A549 (cell line): ENCODE measurements at regions not wholly inside any gene's neighbourhood (a gene's known extent, or its start where the extent isn't known, plus 50 kb on each side); places are given as distances from the start of the nearest gene placed in this dataset.

Experiments
- ATAC-seq, 2 experiments: fragments of 200-7000 bp in 1 of 2; fragments of >200 bp in 1 of 2; cut with Nextera tagmentation in 1 of 2; cut with Tn5 transposase in 1 of 2; 3 replicates each; pipeline versions ENCODE4 v1.8.0 to v1.9.1; 2018 to 2020; ENCODE audit warnings: mild to moderate bottlenecking in 1 of 2, moderate library complexity in 1 of 2
- CTCF ChIA-PET: fragments of 300-600 bp; sonication (Branson Sonifier 250); formaldehyde crosslinking; extraction: SDS; loops from one replicate; lab custom pipeline; 2021; ENCODE audit warnings: antibody characterized with exemption, inconsistent platforms; lab: Yijun Ruan, JAX
- POLR2A ChIA-PET: fragments of 350-600 bp; formaldehyde crosslinking; extraction: SDS; loops from one replicate; lab custom pipeline; 2021; ENCODE audit warnings: antibody characterized with exemption, inconsistent platforms; lab: Yijun Ruan, JAX
- DNase-seq, 2 experiments: peaks; one replicate each; pipeline versions ENCODE4 v3.0.0 to v3.0.0-alpha.2; 2011 to 2016; ENCODE audit warnings: low read depth in 1 of 2, low spot score in 1 of 2
- FAIRE-seq: peaks from 2 replicates; lab custom pipeline; 2011; peaks lifted over from hg19 to GRCh38; lab: Jason Lieb, UNC
- H3K27ac ChIP-seq, 2 experiments: fragments of >200 bp; sonication (Bioruptor Twin); formaldehyde crosslinking; 3 replicates each; pipeline ENCODE4 v1.5.1; 2016 to 2017
- H3K4me1 ChIP-seq: fragments of >200 bp; sonication (Bioruptor Twin); formaldehyde crosslinking; 3 replicates; pipeline ENCODE4 v1.6.1; 2016
- H3K4me2 ChIP-seq: fragments of >200 bp; sonication (Bioruptor Twin); formaldehyde crosslinking; 3 replicates; pipeline ENCODE4 v1.6.1; 2016
- H3K4me3 ChIP-seq: fragments of >200 bp; sonication (Bioruptor Twin); formaldehyde crosslinking; 3 replicates; pipeline ENCODE4 v1.5.1; 2016
- H3K9me3 ChIP-seq: fragments of >200 bp; sonication (Bioruptor Twin); formaldehyde crosslinking; 3 replicates; pipeline ENCODE4 v1.6.1; 2016
- BHLHE40 ChIP-seq: IDR thresholded peaks from 2 replicates; pipeline ENCODE4 v1.6.1; 2012; ENCODE audit warnings: low read depth, low read length, inconsistent platforms
- CHD2 ChIP-seq: fragments of 150-350 bp; IDR thresholded peaks from 2 replicates; pipeline ENCODE4 v1.6.1; 2014; ENCODE audit warnings: low read length; ENCODE audit not compliant: partially characterized antibody
- CHD4 ChIP-seq: fragments of 200-600 bp; sonication (generic); IDR thresholded peaks from 2 replicates; pipeline ENCODE4 v1.6.1; 2016; ENCODE audit warnings: antibody characterized with exemption, mild to moderate bottlenecking, borderline replicate concordance
- EHF ChIP-seq: fragments of 250-450 bp; sonication (Bioruptor Pico); IDR thresholded peaks from 2 replicates; pipeline ENCODE4 v1.5.0; 2020; ENCODE audit warnings: mild to moderate bottlenecking
- EHMT2 ChIP-seq: fragments of 200-600 bp; sonication (generic); IDR thresholded peaks from 2 replicates; pipeline ENCODE4 v1.6.1; 2016; ENCODE audit warnings: antibody characterized with exemption, low read depth, mild to moderate bottlenecking, moderate library complexity
- ESRRA ChIP-seq: fragments of 150-350 bp; IDR thresholded peaks from 2 replicates; pipeline ENCODE4 v1.6.1; 2014; ENCODE audit warnings: mild to moderate bottlenecking, low read length, borderline replicate concordance
- FOSB ChIP-seq: fragments of 250-450 bp; sonication (Bioruptor Pico); IDR thresholded peaks from 2 replicates; pipeline ENCODE4 v1.5.0; 2020; ENCODE audit warnings: mild to moderate bottlenecking, moderate library complexity
- GATA3 ChIP-seq: IDR thresholded peaks from 2 replicates; pipeline ENCODE4 v1.6.1; 2012; ENCODE audit warnings: borderline replicate concordance
- HOXA7 ChIP-seq: fragments of 250-450 bp; sonication (Bioruptor Pico); IDR thresholded peaks from 2 replicates; pipeline ENCODE4 v1.5.0; 2020; ENCODE audit warnings: mild to moderate bottlenecking, moderate library complexity
- KDM5A ChIP-seq: fragments of 200-600 bp; sonication (generic); IDR thresholded peaks from 2 replicates; pipeline ENCODE4 v1.6.1; 2016; ENCODE audit warnings: antibody characterized with exemption, mild to moderate bottlenecking
- MAZ ChIP-seq: fragments of 150-350 bp; IDR thresholded peaks from 2 replicates; pipeline ENCODE4 v1.6.1; 2014; ENCODE audit warnings: antibody characterized with exemption, low read depth, low read length, borderline replicate concordance
- MYC ChIP-seq: IDR thresholded peaks from 2 replicates; pipeline ENCODE4 v1.6.1; 2012; ENCODE audit warnings: mild to moderate bottlenecking, inconsistent platforms, low read length, improper control_type of control experiment, borderline replicate concordance
- NFE2L2 ChIP-seq: fragments of 150-350 bp; conservative IDR thresholded peaks from 2 replicates; pipeline ENCODE4 v1.6.1; 2014; ENCODE audit warnings: low read length
- PHF8 ChIP-seq: fragments of 200-600 bp; sonication (generic); IDR thresholded peaks from 2 replicates; pipeline ENCODE4 v1.6.1; 2016; ENCODE audit warnings: low read depth, mild to moderate bottlenecking, antibody characterized with exemption, moderate library complexity, borderline replicate concordance
- POLR2A ChIP-seq: IDR thresholded peaks from 2 replicates; pipeline ENCODE4 v1.6.1; 2012; ENCODE audit warnings: mild to moderate bottlenecking, low read length
- RAD21 ChIP-seq, 2 experiments: fragments of >200 bp in 1 of 2; sonication (Bioruptor Twin) in 1 of 2; formaldehyde crosslinking in 1 of 2; IDR thresholded peaks in 1 of 2; conservative IDR thresholded peaks in 1 of 2; 2 replicates in 1 of 2; 3 replicates in 1 of 2; pipeline ENCODE4 v1.6.1; 2012 to 2018; ENCODE audit warnings: inconsistent platforms in 1 of 2
- RFX5 ChIP-seq: fragments of 450-650 bp; IDR thresholded peaks from 2 replicates; pipeline ENCODE4 v1.7.1; 2014; ENCODE audit warnings: antibody characterized with exemption, mild to moderate bottlenecking, moderate library complexity
- SREBF2 ChIP-seq: fragments of 450-650 bp; IDR thresholded peaks from 2 replicates; pipeline ENCODE4 v1.6.1; 2014; ENCODE audit warnings: mild to moderate bottlenecking, moderate library complexity
- TP53 ChIP-seq: fragments of 250-450 bp; sonication (Bioruptor Pico); IDR thresholded peaks from 2 replicates; pipeline ENCODE4 v1.5.0; 2021; ENCODE audit warnings: mild to moderate bottlenecking, moderate library complexity
- ZFP36 ChIP-seq: fragments of 450-650 bp; IDR thresholded peaks from 2 replicates; pipeline ENCODE4 v1.6.1; 2014; ENCODE audit warnings: borderline replicate concordance; ENCODE audit not compliant: partially characterized antibody
- WGBS: methylation state at CpG from one replicate; pipeline ENCODE4 v1.1.6; 2017; ENCODE audit errors: missing lambda C conversion rate; 5-methylcytosine and 5-hydroxymethylcytosine counted together
- TF ChIP-seq, protein P1 (sequence below): fragments of 450-650 bp; IDR thresholded peaks from 2 replicates; pipeline ENCODE4 v1.6.1; 2014; ENCODE audit warnings: antibody characterized with exemption
- TF ChIP-seq, protein P2 (sequence below): fragments of 250-450 bp; sonication (Bioruptor Pico); IDR thresholded peaks from 2 replicates; pipeline ENCODE4 v1.5.0; 2020; ENCODE audit warnings: low read depth, mild to moderate bottlenecking, moderate library complexity
- TF ChIP-seq, protein P3 (sequence below): fragments of 200-600 bp; sonication (generic); IDR thresholded peaks from 2 replicates; pipeline ENCODE4 v1.6.1; 2016; ENCODE audit warnings: antibody characterized with exemption, mild to moderate bottlenecking, moderate library complexity
- TF ChIP-seq, protein P4 (sequence below): fragments of >200 bp; sonication (Bioruptor Twin); formaldehyde crosslinking; IDR thresholded peaks from 2 replicates; pipeline ENCODE4 v1.6.1; 2016

DNA sequence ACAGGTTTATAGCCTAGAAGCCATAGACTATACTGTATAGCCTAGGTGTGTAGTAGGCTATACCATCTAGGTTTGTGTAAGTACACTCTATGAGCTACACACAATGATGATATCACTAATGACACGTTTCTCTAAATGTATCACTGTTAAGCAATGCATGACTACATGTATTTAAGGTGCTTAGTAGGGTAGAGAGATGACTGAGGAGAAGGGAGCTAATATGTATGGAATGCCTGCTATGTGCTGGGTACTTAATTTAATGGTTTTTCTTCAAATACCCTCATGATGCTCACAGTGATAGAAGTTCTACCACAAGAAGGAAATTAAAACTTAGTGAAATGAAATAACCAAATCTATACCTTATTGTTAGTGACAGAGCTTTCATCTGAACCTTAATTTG, 1785.5 kb downstream of the EFNA5 start:
- ATAC-seq = no peak
- Histone ChIP-seq H3K4me3 (no peak overlapping the region), H3K9me3 (no peaks in the 10 kb centered on the region), H3K4me1 (no peaks in the 10 kb centered on the region), H3K4me2 (no peak overlapping the region), H3K27ac (no peak overlapping the region)
- 0% methylated on average over 1 of the region's 1 CpG for WGBS
- FAIRE-seq = no peak
- CTCF ChIA-PET = no interaction called here
- POLR2A ChIA-PET = no interaction called here
- TF ChIP-seq ZFP36 = no peak
- TF ChIP-seq KDM5A = no peak
- TF ChIP-seq MYC = no peak
- no peak for TF ChIP-seq SREBF2
- no peak for TF ChIP-seq ESRRA
- TF ChIP-seq, protein P1, sequence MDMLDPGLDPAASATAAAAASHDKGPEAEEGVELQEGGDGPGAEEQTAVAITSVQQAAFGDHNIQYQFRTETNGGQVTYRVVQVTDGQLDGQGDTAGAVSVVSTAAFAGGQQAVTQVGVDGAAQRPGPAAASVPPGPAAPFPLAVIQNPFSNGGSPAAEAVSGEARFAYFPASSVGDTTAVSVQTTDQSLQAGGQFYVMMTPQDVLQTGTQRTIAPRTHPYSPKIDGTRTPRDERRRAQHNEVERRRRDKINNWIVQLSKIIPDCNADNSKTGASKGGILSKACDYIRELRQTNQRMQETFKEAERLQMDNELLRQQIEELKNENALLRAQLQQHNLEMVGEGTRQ = no peak
- no peak for TF ChIP-seq EHMT2
- TF ChIP-seq NFE2L2 = no peak
- no peak for TF ChIP-seq CHD2
- TF ChIP-seq HOXA7 (CRISPR knock-in tag) = no peak
- TF ChIP-seq, protein P2, sequence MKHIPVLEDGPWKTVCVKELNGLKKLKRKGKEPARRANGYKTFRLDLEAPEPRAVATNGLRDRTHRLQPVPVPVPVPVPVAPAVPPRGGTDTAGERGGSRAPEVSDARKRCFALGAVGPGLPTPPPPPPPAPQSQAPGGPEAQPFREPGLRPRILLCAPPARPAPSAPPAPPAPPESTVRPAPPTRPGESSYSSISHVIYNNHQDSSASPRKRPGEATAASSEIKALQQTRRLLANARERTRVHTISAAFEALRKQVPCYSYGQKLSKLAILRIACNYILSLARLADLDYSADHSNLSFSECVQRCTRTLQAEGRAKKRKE (CRISPR knock-in tag) = no peak
- no peak for TF ChIP-seq MAZ
- DNase-seq = no peak

DNA sequence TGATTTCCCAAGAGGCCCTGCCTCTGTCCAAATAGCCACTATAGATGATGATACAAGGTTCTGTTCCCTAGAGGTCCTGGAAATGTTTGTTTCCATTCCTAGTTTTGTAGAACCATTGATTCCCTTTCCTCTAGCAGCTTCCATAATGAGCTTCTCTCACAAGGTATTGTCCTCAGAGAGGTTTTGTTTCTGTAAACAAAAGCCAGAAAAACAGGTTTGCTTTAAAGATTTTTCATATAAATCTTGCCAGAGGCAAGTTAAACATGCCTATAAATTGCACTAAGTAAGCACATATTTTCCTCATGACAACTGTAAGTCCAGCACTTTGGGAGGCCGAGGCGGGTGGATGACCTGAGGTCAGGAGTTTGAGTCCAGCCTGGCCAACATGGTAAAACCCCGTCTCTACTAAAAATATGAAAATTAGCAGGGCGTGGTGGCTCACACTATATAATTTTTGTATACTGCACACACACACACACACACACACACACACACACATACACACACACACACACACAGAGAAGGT, 1787.7 kb downstream of the EFNA5 start:
- H3K4me3 ChIP-seq = no peak overlapping the region
- DNase-seq (no peak), ATAC-seq (no peak), FAIRE-seq (no peak)
- ChIA-PET POLR2A (no interaction called here), CTCF (interaction anchor here (0.7 kb wide), 1 partner anchor 236 kb away, joined by 3 read pairs; no protein-coding TSS in a partner anchor)
- WGBS = 46% methylated on average over 4 of the region's 4 CpGs
- H3K9me3 ChIP-seq = no peaks in the 10 kb centered on the region
- H3K4me2 ChIP-seq = no peak overlapping the region
- no peaks in the 10 kb centered on the region for H3K4me1 ChIP-seq
- no peak for TF ChIP-seq RFX5
- TF ChIP-seq GATA3 = no peak
- TF ChIP-seq EHMT2 = no peak
- TF ChIP-seq BHLHE40 = no peak
- TF ChIP-seq TP53 (CRISPR knock-in tag) = no peak
- TF ChIP-seq, protein P3, sequence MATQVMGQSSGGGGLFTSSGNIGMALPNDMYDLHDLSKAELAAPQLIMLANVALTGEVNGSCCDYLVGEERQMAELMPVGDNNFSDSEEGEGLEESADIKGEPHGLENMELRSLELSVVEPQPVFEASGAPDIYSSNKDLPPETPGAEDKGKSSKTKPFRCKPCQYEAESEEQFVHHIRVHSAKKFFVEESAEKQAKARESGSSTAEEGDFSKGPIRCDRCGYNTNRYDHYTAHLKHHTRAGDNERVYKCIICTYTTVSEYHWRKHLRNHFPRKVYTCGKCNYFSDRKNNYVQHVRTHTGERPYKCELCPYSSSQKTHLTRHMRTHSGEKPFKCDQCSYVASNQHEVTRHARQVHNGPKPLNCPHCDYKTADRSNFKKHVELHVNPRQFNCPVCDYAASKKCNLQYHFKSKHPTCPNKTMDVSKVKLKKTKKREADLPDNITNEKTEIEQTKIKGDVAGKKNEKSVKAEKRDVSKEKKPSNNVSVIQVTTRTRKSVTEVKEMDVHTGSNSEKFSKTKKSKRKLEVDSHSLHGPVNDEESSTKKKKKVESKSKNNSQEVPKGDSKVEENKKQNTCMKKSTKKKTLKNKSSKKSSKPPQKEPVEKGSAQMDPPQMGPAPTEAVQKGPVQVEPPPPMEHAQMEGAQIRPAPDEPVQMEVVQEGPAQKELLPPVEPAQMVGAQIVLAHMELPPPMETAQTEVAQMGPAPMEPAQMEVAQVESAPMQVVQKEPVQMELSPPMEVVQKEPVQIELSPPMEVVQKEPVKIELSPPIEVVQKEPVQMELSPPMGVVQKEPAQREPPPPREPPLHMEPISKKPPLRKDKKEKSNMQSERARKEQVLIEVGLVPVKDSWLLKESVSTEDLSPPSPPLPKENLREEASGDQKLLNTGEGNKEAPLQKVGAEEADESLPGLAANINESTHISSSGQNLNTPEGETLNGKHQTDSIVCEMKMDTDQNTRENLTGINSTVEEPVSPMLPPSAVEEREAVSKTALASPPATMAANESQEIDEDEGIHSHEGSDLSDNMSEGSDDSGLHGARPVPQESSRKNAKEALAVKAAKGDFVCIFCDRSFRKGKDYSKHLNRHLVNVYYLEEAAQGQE = no peak
- no peak for TF ChIP-seq FOSB
- TF ChIP-seq EHF (CRISPR knock-in tag) = no peak
- TF ChIP-seq POLR2A = no peak
- no peak for TF ChIP-seq KDM5A
- no peak for TF ChIP-seq HOXA7 (CRISPR knock-in tag)
- TF ChIP-seq RAD21 (conservative IDR thresholded peaks at IDR 0.05 in 1 of 2, IDR thresholded peaks at IDR 0.05 in 1 of 2) = no peak
- TF ChIP-seq, protein P4, sequence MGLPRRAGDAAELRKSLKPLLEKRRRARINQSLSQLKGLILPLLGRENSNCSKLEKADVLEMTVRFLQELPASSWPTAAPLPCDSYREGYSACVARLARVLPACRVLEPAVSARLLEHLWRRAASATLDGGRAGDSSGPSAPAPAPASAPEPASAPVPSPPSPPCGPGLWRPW = no peak
- no peak for TF ChIP-seq PHF8
- no peak for TF ChIP-seq CHD4
- H3K27ac ChIP-seq = no peak overlapping the region
